ENCODE measurements at regions not wholly inside any gene's neighbourhood (a gene's known extent, or its start where the extent isn't known, plus 50 kb on each side); places are given as distances from the start of the nearest gene placed in this dataset.

DNA sequence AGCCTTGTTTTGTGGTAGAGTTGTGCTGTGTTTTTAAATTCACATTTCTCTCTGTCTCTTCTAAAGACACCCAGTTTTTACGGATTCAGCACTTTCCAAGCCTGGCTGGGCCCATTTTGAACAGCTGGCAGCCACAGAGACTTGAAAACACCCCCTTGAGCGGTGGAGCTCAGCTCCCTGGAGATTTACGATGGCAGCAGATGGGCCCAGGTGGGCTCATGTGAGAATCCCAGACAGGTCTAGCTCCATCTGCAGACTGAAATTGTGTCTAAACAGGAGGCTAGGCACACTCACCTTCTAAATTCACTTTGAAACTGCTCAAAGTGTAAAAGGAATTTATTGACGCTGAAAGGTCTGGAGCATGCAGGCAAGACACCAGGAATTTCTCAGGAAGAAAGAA, 232.0 kb upstream of the HES1 start:
- Mint-ChIP-seq H3K27ac (peak overlapping the region; percentile 39), H3K4me3 (peak overlapping the region; percentile 40), H3K9me3 (peaks cover 13% of the 10 kb centered on the region), H3K27me3 (no peaks in the 10 kb centered on the region), H3K4me1 (ENCODE audit: unreplicated experiment) (peaks cover 52% of the 10 kb centered on the region), H3K36me3 (peaks cover 3% of the 10 kb centered on the region)
- TF ChIP-seq, protein P1, sequence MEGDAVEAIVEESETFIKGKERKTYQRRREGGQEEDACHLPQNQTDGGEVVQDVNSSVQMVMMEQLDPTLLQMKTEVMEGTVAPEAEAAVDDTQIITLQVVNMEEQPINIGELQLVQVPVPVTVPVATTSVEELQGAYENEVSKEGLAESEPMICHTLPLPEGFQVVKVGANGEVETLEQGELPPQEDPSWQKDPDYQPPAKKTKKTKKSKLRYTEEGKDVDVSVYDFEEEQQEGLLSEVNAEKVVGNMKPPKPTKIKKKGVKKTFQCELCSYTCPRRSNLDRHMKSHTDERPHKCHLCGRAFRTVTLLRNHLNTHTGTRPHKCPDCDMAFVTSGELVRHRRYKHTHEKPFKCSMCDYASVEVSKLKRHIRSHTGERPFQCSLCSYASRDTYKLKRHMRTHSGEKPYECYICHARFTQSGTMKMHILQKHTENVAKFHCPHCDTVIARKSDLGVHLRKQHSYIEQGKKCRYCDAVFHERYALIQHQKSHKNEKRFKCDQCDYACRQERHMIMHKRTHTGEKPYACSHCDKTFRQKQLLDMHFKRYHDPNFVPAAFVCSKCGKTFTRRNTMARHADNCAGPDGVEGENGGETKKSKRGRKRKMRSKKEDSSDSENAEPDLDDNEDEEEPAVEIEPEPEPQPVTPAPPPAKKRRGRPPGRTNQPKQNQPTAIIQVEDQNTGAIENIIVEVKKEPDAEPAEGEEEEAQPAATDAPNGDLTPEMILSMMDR (conservative IDR thresholded peaks at IDR 0.05), result no peak
- DNase-seq (ENCODE audit: extremely low spot score, unreplicated experiment), result no peak

DNA sequence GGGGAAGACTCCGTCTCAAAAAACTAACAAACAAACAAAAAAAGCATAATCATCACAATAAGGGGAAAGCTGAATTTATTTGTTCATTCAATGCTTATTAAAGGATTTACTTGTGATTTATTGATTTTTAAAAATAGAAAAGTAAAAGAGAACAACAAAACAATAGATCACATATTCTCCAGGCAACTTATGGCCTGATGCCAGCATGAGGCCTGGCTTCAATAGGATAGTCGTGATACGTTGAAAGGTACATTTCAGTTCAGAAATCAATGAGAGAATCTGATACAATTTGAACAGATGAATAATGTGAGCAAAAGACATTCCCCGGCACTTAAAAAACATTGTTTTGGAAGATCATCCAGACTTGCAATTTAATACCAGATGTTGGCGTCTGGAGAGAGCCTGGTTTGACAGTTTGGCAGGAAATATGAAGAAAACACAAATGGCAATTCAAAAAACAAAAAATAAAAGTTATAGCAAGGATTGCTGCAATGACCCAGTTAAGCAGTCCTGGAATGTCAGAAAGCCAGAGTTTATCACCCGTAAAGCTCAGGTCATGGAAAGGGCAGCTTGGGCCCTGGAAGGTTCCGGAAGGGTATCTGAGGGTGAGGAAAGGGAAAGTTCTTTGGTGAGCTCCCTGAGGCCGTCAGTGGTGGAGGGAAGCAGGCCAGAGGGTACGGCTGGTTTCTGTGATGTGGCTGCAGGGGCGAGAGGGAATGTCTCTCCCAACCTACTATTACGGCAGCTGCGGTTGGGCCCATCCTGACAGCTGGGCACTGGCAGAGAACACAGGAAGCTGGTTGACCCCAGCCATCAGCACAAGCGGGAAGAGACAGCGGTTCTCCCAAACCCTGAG, 230.2 kb upstream of the HES1 start:
- H3K27ac Mint-ChIP-seq, result no peak overlapping the region
- peaks cover 50% of the 10 kb centered on the region for H3K4me1 Mint-ChIP-seq (ENCODE audit: unreplicated experiment)
- H3K4me3 Mint-ChIP-seq, result no peak overlapping the region
- TF ChIP-seq, protein P1 (conservative IDR thresholded peaks at IDR 0.05), result no peak
- peaks cover 3% of the 10 kb centered on the region for H3K36me3 Mint-ChIP-seq
- DNase-seq (ENCODE audit: extremely low spot score, unreplicated experiment), result no peak
- H3K27me3 Mint-ChIP-seq, result no peaks in the 10 kb centered on the region
- H3K9me3 Mint-ChIP-seq, result peaks cover 13% of the 10 kb centered on the region

DNA sequence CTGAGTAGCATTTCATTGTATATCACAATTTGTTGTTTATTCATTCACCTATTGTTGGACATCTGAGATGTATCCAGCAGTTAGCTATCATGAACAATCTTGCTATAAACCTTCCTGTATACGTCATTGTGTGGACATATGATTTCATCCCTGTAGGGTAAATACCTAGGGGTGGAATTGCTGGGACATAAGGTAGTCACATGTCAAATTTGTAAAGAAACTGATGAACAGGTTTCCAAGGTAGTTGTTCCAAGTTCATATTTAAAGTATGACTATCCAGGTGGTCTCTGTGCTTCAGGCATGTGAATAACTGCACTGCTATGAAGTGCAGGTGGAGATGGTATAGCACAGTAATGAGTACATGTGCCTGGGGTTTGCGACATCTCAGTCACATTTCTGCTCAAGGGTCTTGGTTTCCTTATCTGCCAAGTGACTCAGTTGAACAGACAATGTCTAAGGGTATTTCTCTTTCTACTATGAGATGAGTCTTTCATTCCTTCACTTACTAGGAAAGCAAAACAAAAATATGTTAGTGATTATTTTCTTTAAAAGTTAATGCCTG, 229.0 kb upstream of the HES1 start:
- H3K4me1 Mint-ChIP-seq (ENCODE audit: unreplicated experiment), result peaks cover 56% of the 10 kb centered on the region
- peaks cover 3% of the 10 kb centered on the region for H3K36me3 Mint-ChIP-seq
- no peak overlapping the region for H3K27ac Mint-ChIP-seq
- TF ChIP-seq, protein P1 (conservative IDR thresholded peaks at IDR 0.05), result no peak
- no peak for DNase-seq (ENCODE audit: extremely low spot score, unreplicated experiment)
- no peaks in the 10 kb centered on the region for H3K27me3 Mint-ChIP-seq
- peaks cover 13% of the 10 kb centered on the region for H3K9me3 Mint-ChIP-seq
- H3K4me3 Mint-ChIP-seq, result no peak overlapping the region

DNA sequence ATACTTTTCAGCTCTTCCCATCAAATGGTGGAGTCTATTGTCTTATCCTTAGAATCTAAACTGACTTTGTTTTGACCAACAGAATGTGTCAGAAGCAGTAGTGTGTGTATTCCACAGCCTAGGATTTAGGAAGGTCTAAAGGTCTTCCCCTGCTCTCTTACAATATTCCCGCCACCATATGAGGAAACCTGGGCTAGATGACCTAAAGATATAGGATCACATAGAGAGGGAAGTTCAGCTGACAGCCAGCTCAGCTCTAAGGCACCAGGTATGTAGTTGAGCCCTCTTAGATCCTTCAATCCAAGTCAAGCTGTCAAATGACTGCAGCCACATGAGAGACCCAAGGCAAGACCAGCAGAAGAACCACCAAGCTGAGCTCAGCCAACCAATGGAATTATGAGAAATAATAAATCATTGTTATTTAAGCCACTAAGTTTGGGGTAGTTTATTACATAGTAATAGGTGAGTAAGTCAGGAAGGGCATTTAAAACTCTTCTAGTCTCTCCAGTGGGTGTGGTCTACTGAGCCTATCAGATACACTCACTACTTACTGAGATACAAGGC, 227.7 kb upstream of the HES1 start:
- Mint-ChIP-seq H3K4me1 (ENCODE audit: unreplicated experiment) (peaks cover 51% of the 10 kb centered on the region), H3K27me3 (no peaks in the 10 kb centered on the region), H3K9me3 (peaks cover 13% of the 10 kb centered on the region), H3K27ac (no peak overlapping the region), H3K36me3 (peaks cover 3% of the 10 kb centered on the region), H3K4me3 (no peak overlapping the region)
- TF ChIP-seq, protein P1 (conservative IDR thresholded peaks at IDR 0.05), result no peak
- no peak for DNase-seq (ENCODE audit: extremely low spot score, unreplicated experiment)

DNA sequence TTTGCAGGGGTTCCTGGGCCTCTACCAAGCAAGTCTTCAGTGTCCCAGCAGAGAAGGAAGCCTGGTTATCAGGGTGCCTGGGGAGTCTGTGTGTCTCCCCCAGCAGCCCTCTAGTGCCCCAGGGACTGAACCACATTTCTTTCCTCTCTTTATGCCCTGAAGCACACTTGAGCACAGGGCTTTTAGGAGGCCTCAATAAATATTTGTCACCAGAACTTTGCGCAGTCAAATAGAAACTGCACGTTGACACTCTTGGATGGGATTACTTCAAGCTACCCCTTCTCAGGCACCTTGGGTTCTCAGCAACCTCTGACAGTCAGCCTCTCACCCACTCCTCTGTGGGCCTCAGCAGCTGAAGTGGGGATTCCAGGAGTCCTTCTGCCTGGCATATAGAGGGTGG, 226.6 kb upstream of the HES1 start:
- no peaks in the 10 kb centered on the region for H3K27me3 Mint-ChIP-seq
- peaks cover 49% of the 10 kb centered on the region for H3K4me1 Mint-ChIP-seq (ENCODE audit: unreplicated experiment)
- peaks cover 13% of the 10 kb centered on the region for H3K9me3 Mint-ChIP-seq
- H3K4me3 Mint-ChIP-seq, result no peak overlapping the region
- TF ChIP-seq, protein P1 (conservative IDR thresholded peaks at IDR 0.05), result no peak
- DNase-seq (ENCODE audit: extremely low spot score, unreplicated experiment), result no peak
- H3K36me3 Mint-ChIP-seq, result peaks cover 3% of the 10 kb centered on the region
- no peak overlapping the region for H3K27ac Mint-ChIP-seq
